NCI-H748 (cell line): ENCODE measurements at regions not wholly inside any gene's neighbourhood (a gene's known extent, or its start where the extent isn't known, plus 50 kb on each side); places are given as distances from the start of the nearest gene placed in this dataset.

Source experiments
- DNase-seq: peaks from one replicate; lab custom pipeline; 2025; ENCODE audit not compliant: unreplicated experiment; lab: John Stamatoyannopoulos, UW

GRCh38 chr20:11328839-11329238, 588.9 kb upstream of the BTBD3 start:
- DNase-seq: no peak

DNA sequence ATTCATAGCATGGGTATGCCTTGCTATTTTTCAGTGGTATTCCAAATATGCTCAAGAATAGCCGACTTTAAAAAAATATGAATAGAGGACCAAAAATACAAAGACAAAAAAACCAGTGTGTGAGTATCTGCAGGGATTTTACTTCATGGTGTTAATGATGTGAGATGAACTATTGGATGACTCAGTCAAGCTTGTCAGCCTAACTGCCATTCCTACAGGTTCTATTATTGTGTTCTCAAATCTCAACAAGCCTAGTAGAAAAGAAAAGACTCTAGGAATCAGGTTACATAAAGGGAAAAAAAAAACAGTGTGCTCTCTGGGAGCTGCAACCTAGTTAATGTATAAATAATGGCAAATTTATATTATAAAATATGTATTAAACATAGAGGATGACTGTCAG, 588.4 kb upstream of the BTBD3 start:
- DNase-seq: peak; percentile 22

GRCh38 chr20:11331096-11331495, 586.6 kb upstream of the BTBD3 start:
- DNase-seq: no peak

- DNase-seq: no peak
These were observed 585.3 kb upstream of the BTBD3 start for GRCh38 chr20:11332381-11332780.

GRCh38 chr20:11333634-11334033, 584.1 kb upstream of the BTBD3 start:
- DNase-seq: no peak

DNA sequence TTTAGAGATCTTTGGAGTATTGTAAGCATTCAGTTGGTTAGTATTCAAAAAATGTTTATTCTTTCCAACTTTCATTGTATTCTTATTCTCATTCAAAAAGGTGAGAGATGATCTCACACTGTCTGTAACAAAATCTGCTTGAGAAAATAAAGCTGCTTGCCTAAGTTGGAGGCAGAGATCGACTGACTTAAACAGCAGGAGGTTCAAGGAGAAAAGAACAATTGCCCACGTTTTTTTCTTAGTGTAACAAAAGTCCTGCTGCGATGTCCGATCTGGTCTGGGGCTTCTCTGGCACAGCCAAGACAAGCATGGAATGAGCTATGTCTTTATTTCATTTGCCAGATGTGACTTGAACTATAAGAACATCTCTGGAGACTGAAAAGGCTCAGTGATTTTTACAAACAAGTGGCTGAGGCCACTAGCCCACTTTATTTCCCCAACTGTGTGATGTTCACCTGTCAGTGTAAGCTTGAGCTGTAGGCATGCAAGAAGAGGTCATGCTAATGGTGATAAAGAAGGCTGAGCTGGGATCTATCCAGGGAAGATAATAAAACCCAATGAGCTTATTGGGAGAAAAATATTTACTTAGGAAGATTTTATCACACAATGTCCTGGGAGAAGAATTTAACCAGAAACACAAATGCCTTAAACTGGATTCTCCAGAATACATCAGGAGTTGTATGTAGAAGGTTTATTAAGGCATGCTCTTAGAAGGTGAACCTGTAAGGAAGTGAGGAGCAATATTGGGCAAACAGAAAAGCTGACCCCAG, 580.1 kb upstream of the BTBD3 start:
- DNase-seq: no peak

- no peak for DNase-seq
These were observed 579.0 kb upstream of the BTBD3 start for GRCh38 chr20:11338496-11339306.

GRCh38 chr20:11344939-11345338, 572.8 kb upstream of the BTBD3 start:
- DNase-seq: no peak

GRCh38 chr20:11347738-11348137, 570.0 kb upstream of the BTBD3 start:
- no peak for DNase-seq

- DNase-seq: no peak
These were observed 567.3 kb upstream of the BTBD3 start for GRCh38 chr20:11350126-11351005.

- DNase-seq: peak; percentile 85
These were observed 565.7 kb upstream of the BTBD3 start for GRCh38 chr20:11352041-11352440.

DNA sequence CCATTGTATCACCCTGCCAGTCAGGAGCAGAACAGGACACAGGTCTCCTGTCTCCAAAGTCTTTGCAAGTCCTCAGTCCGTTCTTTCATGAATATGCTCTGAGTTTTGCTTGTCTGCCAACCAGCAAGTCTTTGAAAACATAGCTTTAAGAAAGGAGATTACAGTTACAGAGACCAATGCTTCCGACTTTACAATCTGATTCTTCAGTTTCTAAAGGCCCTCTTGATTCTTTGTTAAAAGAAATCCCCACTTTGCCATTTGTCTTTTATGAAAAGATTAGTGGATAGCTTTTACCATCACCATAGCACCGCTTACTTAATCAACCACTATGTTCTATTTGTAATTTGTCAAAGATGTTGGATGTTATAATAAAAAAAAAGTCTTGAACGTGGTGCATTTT, 562.8 kb upstream of the BTBD3 start:
- DNase-seq: no peak

- peak; percentile 26 for DNase-seq
These were observed 562.3 kb upstream of the BTBD3 start for GRCh38 chr20:11355345-11355744.

DNA sequence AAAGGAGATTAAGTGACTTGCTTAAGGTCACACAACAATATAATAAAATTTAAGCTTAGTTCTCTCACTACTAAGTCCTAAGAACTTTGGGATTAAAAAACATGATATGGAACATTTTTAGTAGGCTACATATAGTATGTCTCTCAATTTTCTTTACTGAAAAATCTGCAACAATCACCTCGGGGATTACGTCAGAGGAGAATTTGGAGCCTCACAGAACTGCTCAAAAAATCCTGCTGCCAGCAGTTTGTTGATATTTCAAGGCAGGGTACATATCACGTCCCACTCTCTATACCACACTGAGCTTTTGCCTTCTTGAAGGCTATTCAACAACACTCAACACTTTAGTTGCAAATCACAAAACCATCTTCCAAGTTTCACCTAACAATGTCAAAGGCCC, 561.6 kb upstream of the BTBD3 start:
- no peak for DNase-seq

- DNase-seq: no peak
These were observed 555.2 kb upstream of the BTBD3 start for GRCh38 chr20:11362450-11362849.

DNA sequence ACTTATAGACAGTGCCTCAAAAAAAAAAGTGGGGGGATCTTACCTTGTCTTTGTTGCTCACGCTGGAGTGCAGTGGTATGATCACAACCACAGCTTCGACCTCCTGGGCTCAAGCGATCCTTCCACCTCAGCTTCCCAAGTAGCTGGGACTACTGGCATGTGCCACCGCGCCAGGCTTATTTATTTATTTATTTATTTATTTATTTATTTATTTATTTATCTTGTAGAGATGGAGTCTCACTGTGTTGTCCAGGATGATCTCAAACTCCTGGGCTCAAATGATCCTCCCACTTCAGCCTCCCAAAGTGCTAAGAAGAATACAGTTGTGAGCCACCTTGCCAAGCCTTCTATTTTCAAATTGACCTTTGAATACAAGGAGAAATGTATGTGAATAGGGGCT, 553.0 kb upstream of the BTBD3 start:
- DNase-seq: no peak

- no peak for DNase-seq
These were observed 551.0 kb upstream of the BTBD3 start for GRCh38 chr20:11366660-11367059.

- DNase-seq: no peak
These were observed 549.2 kb upstream of the BTBD3 start for GRCh38 chr20:11368499-11368898.

- no peak for DNase-seq
These were observed 548.6 kb upstream of the BTBD3 start for GRCh38 chr20:11368965-11369711.

- no peak for DNase-seq
These were observed 545.9 kb upstream of the BTBD3 start for GRCh38 chr20:11371831-11372230.
